Epithelial cell of prostate (primary cell): ENCODE measurements at regions not wholly inside any gene's neighbourhood (a gene's known extent, or its start where the extent isn't known, plus 50 kb on each side); places are given as distances from the start of the nearest gene placed in this dataset.
"Not testable (repeated sequence)": the region's sequence is repeated elsewhere in the genome, so short reads cannot be mapped to it uniquely, and the experiment has no call there.

ENCODE experiments used
- DNase-seq: peaks from one replicate; pipeline ENCODE4 v3.0.0-alpha.2; 2011; ENCODE audit warnings: low read depth, low spot score
- H3K27ac ChIP-seq: fragments of 450-650 bp; 2 replicates; pipeline ENCODE4 v1.5.1; 2017; ENCODE audit warnings: mild to moderate bottlenecking

GRCh38 chr11:38498721-38499120 is 1900.7 kb upstream of the RAG2 start:
- H3K27ac ChIP-seq, result no peak overlapping the region
- DNase-seq, result no peak

- H3K27ac ChIP-seq, result no peak overlapping the region
- no peak for DNase-seq
Observed at GRCh38 chr11:38491986-38492385, 1894.0 kb upstream of the RAG2 start.

GRCh38 chr11:38481391-38481790 is 1883.4 kb upstream of the RAG2 start:
- no peak for DNase-seq
- H3K27ac ChIP-seq, result no peak overlapping the region

GRCh38 chr11:38476808-38477575 is 1879.0 kb upstream of the RAG2 start:
- DNase-seq, result no peak
- peak overlapping the region; percentile 2 for H3K27ac ChIP-seq

GRCh38 chr11:38461751-38462150 is 1863.7 kb upstream of the RAG2 start:
- no peak overlapping the region for H3K27ac ChIP-seq
- DNase-seq, result no peak

- H3K27ac ChIP-seq, result peak overlapping the region; percentile 32
- DNase-seq, result peak; percentile 8
Observed at GRCh38 chr11:38460896-38461295, 1862.9 kb upstream of the RAG2 start.

GRCh38 chr11:38460429-38460828 is 1862.4 kb upstream of the RAG2 start:
- H3K27ac ChIP-seq, result peak overlapping the region; percentile 32
- no peak for DNase-seq

- H3K27ac ChIP-seq, result no peak overlapping the region
- no peak for DNase-seq
Observed at GRCh38 chr11:38456371-38456770, 1858.3 kb upstream of the RAG2 start.

- no peak overlapping the region for H3K27ac ChIP-seq
- no peak for DNase-seq
Observed at GRCh38 chr11:38448284-38448683, 1850.2 kb upstream of the RAG2 start.

- DNase-seq, result no peak
- H3K27ac ChIP-seq, result no peak overlapping the region
Observed at GRCh38 chr11:38446336-38446735, 1848.3 kb upstream of the RAG2 start.

GRCh38 chr11:38438091-38438490 is 1840.1 kb upstream of the RAG2 start:
- H3K27ac ChIP-seq, result no peak overlapping the region

GRCh38 chr11:38425578-38425977 is 1827.5 kb upstream of the RAG2 start:
- no peak for DNase-seq
- H3K27ac ChIP-seq, result no peak overlapping the region

More at GRCh38 chr11:38438091-38438490, 1840.1 kb upstream of the RAG2 start:
- no peak for DNase-seq

- DNase-seq, result no peak
- H3K27ac ChIP-seq, result no peak overlapping the region
Observed at GRCh38 chr11:38423042-38423441, 1825.0 kb upstream of the RAG2 start.

GRCh38 chr11:38416141-38416540 is 1818.1 kb upstream of the RAG2 start:
- H3K27ac ChIP-seq, result no peak overlapping the region
- DNase-seq, result no peak

- no peak overlapping the region for H3K27ac ChIP-seq
- DNase-seq, result no peak
Observed at GRCh38 chr11:38411149-38411548, 1813.1 kb upstream of the RAG2 start.

- DNase-seq, result no peak
- no peak overlapping the region for H3K27ac ChIP-seq
Observed at GRCh38 chr11:38402063-38402462, 1804.0 kb upstream of the RAG2 start.

GRCh38 chr11:38392176-38392575 is 1794.1 kb upstream of the RAG2 start:
- DNase-seq, result no peak
- no peak overlapping the region for H3K27ac ChIP-seq

- no peak for DNase-seq
- no peak overlapping the region for H3K27ac ChIP-seq
Observed at GRCh38 chr11:38384568-38384967, 1786.5 kb upstream of the RAG2 start.

- H3K27ac ChIP-seq, result no peak overlapping the region
- DNase-seq, result no peak
Observed at GRCh38 chr11:38365274-38365673, 1767.2 kb upstream of the RAG2 start.

GRCh38 chr11:38356255-38356654 is 1758.2 kb upstream of the RAG2 start:
- DNase-seq, result no peak
- no peak overlapping the region for H3K27ac ChIP-seq

GRCh38 chr11:38345286-38345685 is 1747.2 kb upstream of the RAG2 start:
- no peak overlapping the region for H3K27ac ChIP-seq
- DNase-seq, result no peak

GRCh38 chr11:38341612-38342011 is 1743.6 kb upstream of the RAG2 start:
- not testable (repeated sequence) for H3K27ac ChIP-seq, DNase-seq
